Endothelial cell of umbilical vein (primary cell): ENCODE measurements at regions not wholly inside any gene's neighbourhood (a gene's known extent, or its start where the extent isn't known, plus 50 kb on each side); places are given as distances from the start of the nearest gene placed in this dataset.

Experiments
- BruUV-seq: library from RNA; stranded (reverse); fragments of 400-500 nt; replicated peaks from 2 replicates; lab custom pipeline; 2021; lab: Mats Ljungman, UMichigan
- CTCF ChIA-PET: fragments of 300-600, 350-600 bp; sonication (Branson Sonifier 250); formaldehyde crosslinking; loops from one replicate; lab custom pipeline; 2021; ENCODE audit warnings: antibody characterized with exemption, inconsistent platforms; lab: Charles Lee
- POLR2A ChIA-PET: fragments of 300-600, 350-600 bp; sonication (Branson Sonifier 250); formaldehyde crosslinking; loops from one replicate; lab custom pipeline; 2021; ENCODE audit warnings: antibody characterized with exemption, inconsistent platforms; lab: Charles Lee
- DNase-seq: peaks from one replicate; pipeline ENCODE4 v3.0.0-alpha.2; 2011; ENCODE audit warnings: low read depth, low spot score
- FAIRE-seq: peaks from 2 replicates; lab custom pipeline; 2011; peaks lifted over from hg19 to GRCh38; lab: Jason Lieb, UNC
- H2AFZ ChIP-seq: 2 replicates; pipeline ENCODE4 v1.6.0; 2012; ENCODE audit warnings: low read depth, low read length, control low read depth, inconsistent platforms
- H3K27ac ChIP-seq: 2 replicates; pipeline ENCODE4 v1.5.1; 2011; ENCODE audit warnings: low read depth, mild to moderate bottlenecking, control low read depth, low read length, moderate library complexity; ENCODE audit not compliant: insufficient read depth
- H3K27me3 ChIP-seq, 2 experiments: 2 replicates each; pipeline versions ENCODE4 v1.6.0 to v1.6.1; 2011; ENCODE audit warnings: low read length in 2 of 2, mixed read lengths in 1 of 2; ENCODE audit not compliant: control insufficient read depth in 2 of 2, insufficient read depth in 2 of 2
- H3K36me3 ChIP-seq, 2 experiments: 2 replicates in 1 of 2; 3 replicates in 1 of 2; pipeline ENCODE4 v1.5.1; 2011; ENCODE audit warnings: low read length in 2 of 2, mild to moderate bottlenecking in 1 of 2, moderate library complexity in 1 of 2; ENCODE audit not compliant: control insufficient read depth in 2 of 2, insufficient read depth in 2 of 2; ENCODE audit errors: extremely low read depth in 1 of 2
- H3K4me1 ChIP-seq: 3 replicates; pipeline ENCODE4 v1.5.1; 2011; ENCODE audit warnings: mild to moderate bottlenecking, low read length; ENCODE audit not compliant: control insufficient read depth, insufficient read depth; ENCODE audit errors: extremely low read depth
- H3K4me2 ChIP-seq: 2 replicates; pipeline ENCODE4 v1.6.1; 2011; ENCODE audit warnings: low read length, control low read depth, mixed read lengths; ENCODE audit not compliant: insufficient read depth
- H3K4me3 ChIP-seq, 3 experiments: fragments of 200-600 bp in 1 of 3; sonication (generic), shearing (Covaris generic) in 1 of 3; replicated peaks in 1 of 3; 2 replicates each; pipeline ENCODE4 v1.5.1; 2011 to 2016; ENCODE audit warnings: control low read depth in 3 of 3, low read length in 3 of 3, mild to moderate bottlenecking in 2 of 3, inconsistent platforms in 1 of 3, low read depth in 1 of 3, moderate library complexity in 1 of 3; ENCODE audit not compliant: insufficient read depth in 1 of 3
- H3K79me2 ChIP-seq: 2 replicates; pipeline ENCODE4 v1.6.0; 2012; ENCODE audit warnings: low read length, inconsistent platforms; ENCODE audit not compliant: control insufficient read depth, insufficient read depth
- H3K9ac ChIP-seq: replicated peaks from 2 replicates; pipeline ENCODE3; 2011; ENCODE audit warnings: low read length, control low read depth; ENCODE audit not compliant: insufficient read depth; ENCODE audit errors: extremely low read depth
- H3K9me1 ChIP-seq: replicated peaks from 3 replicates; pipeline ENCODE4 v1.6.0; 2011; ENCODE audit warnings: mild to moderate bottlenecking, low read length; ENCODE audit not compliant: control insufficient read depth, insufficient read depth; ENCODE audit errors: extremely low read depth
- H3K9me3 ChIP-seq: replicated peaks from 2 replicates; pipeline ENCODE4 v1.5.1; 2012; ENCODE audit warnings: low read length, inconsistent platforms; ENCODE audit not compliant: control insufficient read depth, insufficient read depth
- H4K20me1 ChIP-seq: replicated peaks from 2 replicates; pipeline ENCODE3; 2011; ENCODE audit warnings: mild to moderate bottlenecking, low read length; ENCODE audit not compliant: control insufficient read depth, insufficient read depth; ENCODE audit errors: extremely low read depth
- CTCF ChIP-seq, 2 donors: IDR thresholded peaks; 1 replicate in 1 of 2; 2 replicates in 1 of 2; pipeline ENCODE4 v1.5.1; 2011; ENCODE audit warnings: low read length in 2 of 2, mild to moderate bottlenecking in 2 of 2, moderate library complexity in 2 of 2, control low read depth in 1 of 2, inconsistent platforms in 1 of 2, low read depth in 1 of 2; ENCODE audit not compliant: insufficient read depth in 1 of 2; ENCODE audit errors: extremely low read depth in 1 of 2
- EZH2 ChIP-seq: IDR thresholded peaks from 2 replicates; pipeline ENCODE4 v1.6.1; 2012; ENCODE audit warnings: borderline replicate concordance, low read depth, mild to moderate bottlenecking, moderate library complexity, low read length, inconsistent platforms; ENCODE audit not compliant: severe bottlenecking
- FOS ChIP-seq: IDR thresholded peaks from 2 replicates; pipeline ENCODE4 v1.6.1; 2011; ENCODE audit warnings: mild to moderate bottlenecking, low read length, moderate library complexity, borderline replicate concordance; ENCODE audit not compliant: insufficient read depth
- GATA2 ChIP-seq: IDR thresholded peaks from 2 replicates; pipeline ENCODE4 v1.7.0; 2011; ENCODE audit warnings: low read depth, mild to moderate bottlenecking, moderate library complexity, mixed read lengths, low read length; ENCODE audit not compliant: insufficient read length, insufficient read depth
- JUN ChIP-seq: IDR thresholded peaks from 2 replicates; pipeline ENCODE4 v1.6.1; 2011; ENCODE audit warnings: borderline replicate concordance, low read depth; ENCODE audit not compliant: insufficient read length, insufficient read depth
- MYC ChIP-seq: IDR thresholded peaks from one replicate; pipeline ENCODE4 v1.6.1; 2011; ENCODE audit warnings: mild to moderate bottlenecking, low read depth, low read length
- POLR2A ChIP-seq: IDR thresholded peaks from 2 replicates; pipeline ENCODE4 v1.6.1; 2012; ENCODE audit warnings: low read depth, mild to moderate bottlenecking, control low read depth, low read length
- POLR2AphosphoS5 ChIP-seq: IDR thresholded peaks from 2 replicates; pipeline ENCODE4 v1.6.1; 2012; ENCODE audit warnings: low read depth, mild to moderate bottlenecking, control low read depth, low read length, moderate library complexity; ENCODE audit not compliant: insufficient read depth
- dilution Hi-C: fragments of 300-500 bp; cut with MboI; formaldehyde crosslinking; loops from one replicate; pipeline ENCODE4 v1.15.0; 2019; ENCODE audit warnings: low sequenced_read_pairs; ENCODE audit not compliant: extremely low pct_ligation_motif_present
- intact Hi-C: fragments of 100-400 bp; cut with micrococcal nuclease; formaldehyde crosslinking; loops from one replicate; pipeline ENCODE4 v1.10.0; 2022
- TF ChIP-seq, protein P1 (sequence below): IDR thresholded peaks from 2 replicates; pipeline ENCODE4 v1.6.1; 2011; ENCODE audit not compliant: insufficient read depth, insufficient read length

DNA sequence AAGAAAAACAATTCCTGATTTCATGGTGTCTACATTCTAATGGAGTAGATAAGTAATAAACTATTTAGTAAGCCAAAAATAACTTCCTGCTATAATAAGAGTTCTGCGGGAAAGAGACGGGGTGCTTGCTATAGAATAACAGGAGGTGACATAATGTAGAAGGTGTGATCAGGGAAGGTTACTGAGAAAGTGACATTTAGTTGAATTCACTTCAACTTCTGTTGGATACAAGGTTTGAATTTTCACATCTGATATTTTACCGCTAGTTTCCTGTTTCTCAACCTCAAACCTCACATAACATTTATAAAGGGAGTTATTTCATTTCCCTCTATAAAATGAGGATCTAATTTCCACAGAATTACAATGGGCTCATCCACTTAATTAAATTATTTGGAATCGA lies 102.3 kb upstream of the GBE1 start:
- H3K36me3 ChIP-seq = no peaks in the 10 kb centered on the region
- H4K20me1 ChIP-seq = no peaks in the 10 kb centered on the region
- H3K27me3 ChIP-seq = no peaks in the 10 kb centered on the region
- dilution Hi-C loops (no loop called here), intact Hi-C loops (no loop called here)
- H3K4me2 ChIP-seq = no peak overlapping the region
- H2AFZ ChIP-seq = no peak overlapping the region
- no TSS peak for BruUV-seq
- no peak for TF ChIP-seq CTCF (IDR thresholded peaks at IDR 0.05; ENCODE audit: extremely low read depth in 1 of 2, insufficient read depth in 1 of 2, low read depth in 1 of 2, low read length in 2 of 2)
- TF ChIP-seq, protein P1, sequence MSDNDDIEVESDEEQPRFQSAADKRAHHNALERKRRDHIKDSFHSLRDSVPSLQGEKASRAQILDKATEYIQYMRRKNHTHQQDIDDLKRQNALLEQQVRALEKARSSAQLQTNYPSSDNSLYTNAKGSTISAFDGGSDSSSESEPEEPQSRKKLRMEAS = no peak
- TF ChIP-seq JUN = no peak
- TF ChIP-seq GATA2 = no peak
- TF ChIP-seq POLR2AphosphoS5 = no peak
- TF ChIP-seq POLR2A = no peak
- TF ChIP-seq FOS = no peak
- no peak for TF ChIP-seq EZH2
- TF ChIP-seq MYC = no peak
- CTCF ChIA-PET = no interaction called here
- no peaks in the 10 kb centered on the region for H3K79me2 ChIP-seq
- no peak overlapping the region for H3K4me3 ChIP-seq
- no peaks in the 10 kb centered on the region for H3K9me3 ChIP-seq
- no peak overlapping the region for H3K27ac ChIP-seq
- DNase-seq (peak; percentile 56), FAIRE-seq (peak; percentile 48)
- peaks cover 4% of the 10 kb centered on the region for H3K4me1 ChIP-seq
- H3K9me1 ChIP-seq = no peaks in the 10 kb centered on the region
- H3K9ac ChIP-seq = no peak overlapping the region
- POLR2A ChIA-PET = no interaction called here
